SK-N-DZ (cell line): ENCODE measurements at regions not wholly inside any gene's neighbourhood (a gene's known extent, or its start where the extent isn't known, plus 50 kb on each side); places are given as distances from the start of the nearest gene placed in this dataset.
A peak's percentile ranks its signal among the peaks of the same experiment; 100 is the strongest.
"Not testable (repeated sequence)": the region's sequence is repeated elsewhere in the genome, so short reads cannot be mapped to it uniquely, and the experiment has no call there.

ENCODE experiments used
- DNase-seq: peaks from one replicate; pipeline ENCODE4 v3.0.0-alpha.2; 2015; ENCODE audit warnings: low spot score

DNA sequence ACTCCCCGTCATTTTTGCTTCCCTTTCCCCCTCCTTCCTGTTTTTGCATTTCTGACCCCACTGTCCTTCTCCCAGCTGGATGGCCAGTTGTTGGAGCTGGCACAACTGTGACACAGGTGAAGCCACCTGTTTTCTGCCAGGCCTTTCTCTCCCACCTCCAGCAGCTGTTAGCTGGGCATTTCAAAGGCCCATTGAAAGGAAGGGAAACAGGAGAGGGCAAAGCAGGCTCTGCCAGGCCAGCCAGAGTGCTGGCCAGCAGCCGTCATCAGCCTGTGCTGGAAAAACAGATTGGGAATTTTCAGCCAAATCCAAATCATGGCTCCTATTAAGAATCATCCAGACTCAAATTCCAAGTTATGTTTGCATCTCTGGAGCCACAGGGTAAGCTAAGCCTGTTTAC, 155.2 kb upstream of the C2CD4B start:
- DNase-seq = no peak

GRCh38 chr15:62323353-62323890, 158.3 kb upstream of the C2CD4B start:
- no peak for DNase-seq

GRCh38 chr15:62324382-62324781, 159.3 kb upstream of the C2CD4B start:
- DNase-seq = no peak

DNA sequence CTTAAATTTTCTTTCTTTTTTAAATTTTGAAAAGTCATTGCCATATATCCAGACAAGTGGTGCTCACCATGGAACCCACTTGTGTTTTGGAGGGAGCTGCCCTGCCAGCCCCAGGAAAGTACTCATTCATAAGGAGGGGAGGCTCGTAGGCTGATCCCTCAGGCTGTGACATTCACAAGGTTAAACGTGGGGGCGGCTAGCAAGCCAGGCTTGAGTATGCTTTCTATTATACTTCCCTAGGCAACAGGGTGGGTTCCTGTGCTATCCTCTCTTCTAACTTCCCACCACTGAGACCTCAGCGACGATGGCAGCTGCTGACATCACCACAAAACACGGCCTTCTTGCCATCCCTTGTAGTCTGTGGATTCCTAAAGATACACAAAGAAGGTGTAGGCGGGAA, 160.5 kb upstream of the C2CD4B start:
- no peak for DNase-seq

DNA sequence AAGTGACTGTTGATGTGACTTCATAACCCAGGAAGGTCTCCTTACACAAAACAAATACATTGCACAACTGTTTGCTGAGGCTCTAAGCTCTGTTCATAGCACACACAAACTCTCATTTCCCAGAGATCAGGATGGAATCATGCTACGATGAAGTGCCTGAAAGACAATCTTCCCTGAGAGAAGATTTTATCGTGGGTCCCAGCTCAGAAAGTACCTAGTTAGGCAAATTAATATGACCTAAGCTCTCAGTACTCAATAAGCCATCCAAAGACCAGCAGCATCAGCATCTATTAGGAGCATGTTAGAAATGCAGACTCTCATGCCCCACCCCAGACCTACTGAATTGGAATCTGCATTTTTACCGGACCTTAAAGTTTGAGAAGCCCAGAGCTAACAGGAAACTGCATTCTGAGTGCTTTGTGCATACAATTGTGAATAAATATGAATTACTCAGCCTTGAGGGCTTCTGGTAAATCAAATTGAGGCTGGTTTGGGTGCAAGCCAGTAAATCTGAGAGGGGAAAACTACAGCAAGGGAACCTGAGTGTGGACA, 161.5 kb upstream of the C2CD4B start:
- DNase-seq = no peak

DNA sequence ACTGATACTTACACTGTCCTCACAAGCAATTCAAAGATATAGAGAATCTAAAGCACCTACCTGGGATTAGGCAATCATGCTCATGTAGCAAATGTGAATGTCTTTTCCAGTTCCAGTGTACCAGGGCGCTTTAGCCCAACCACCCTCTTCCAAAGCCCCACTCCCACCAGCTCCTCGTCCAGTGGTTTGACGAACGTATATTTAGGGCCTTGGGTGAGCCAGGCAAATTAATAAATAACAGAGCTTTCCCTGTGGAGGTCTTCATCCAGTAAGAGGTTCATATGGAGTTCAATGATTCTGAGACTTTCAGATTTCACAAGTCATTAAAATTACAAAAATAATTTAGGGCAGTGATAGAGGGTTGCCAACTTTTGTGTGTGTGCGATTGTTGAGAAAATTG, 162.3 kb upstream of the C2CD4B start:
- DNase-seq = no peak

- DNase-seq = not testable (repeated sequence)
These were observed 167.4 kb upstream of the C2CD4B start for GRCh38 chr15:62332472-62332871.

DNA sequence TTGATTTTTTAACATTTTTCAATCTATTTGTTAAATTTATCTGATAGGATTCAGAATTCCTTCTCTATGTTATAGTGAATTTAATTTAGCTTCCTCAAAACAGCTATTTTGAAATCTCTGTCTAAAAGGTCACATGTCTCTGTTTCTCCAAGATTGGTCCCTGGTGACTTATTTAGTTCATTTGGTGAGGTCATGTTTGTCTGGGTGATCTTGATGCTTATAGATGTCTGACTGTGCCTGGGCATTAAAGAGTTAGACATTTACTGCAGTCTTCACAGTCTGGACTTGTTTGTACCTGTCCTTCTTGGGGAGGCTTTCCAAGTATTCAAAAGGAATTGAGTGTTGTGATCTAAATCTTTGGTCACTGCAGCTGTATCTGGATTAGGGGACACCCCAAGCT, 169.5 kb upstream of the C2CD4B start:
- no peak for DNase-seq

DNA sequence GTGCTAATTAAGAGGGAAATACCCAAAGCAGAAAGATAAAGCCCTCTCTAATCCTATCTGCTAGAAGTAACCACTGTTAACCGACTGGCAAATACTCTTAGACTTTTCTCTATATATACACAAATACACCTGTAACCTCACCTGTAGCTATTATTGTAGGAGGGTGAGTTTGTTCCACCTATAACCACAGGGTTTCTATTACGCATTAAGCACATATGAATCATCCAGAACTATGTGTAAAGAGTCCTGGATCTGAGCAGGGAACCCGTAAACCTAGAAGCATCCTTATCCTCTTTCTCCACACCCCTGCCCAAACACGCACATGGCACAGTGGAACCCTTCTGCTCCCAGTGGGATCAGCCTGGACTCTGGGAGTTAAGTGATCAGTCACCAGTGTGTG, 172.8 kb upstream of the C2CD4B start:
- DNase-seq = no peak

- no peak for DNase-seq
These were observed 173.4 kb upstream of the C2CD4B start for GRCh38 chr15:62338497-62338896.

DNA sequence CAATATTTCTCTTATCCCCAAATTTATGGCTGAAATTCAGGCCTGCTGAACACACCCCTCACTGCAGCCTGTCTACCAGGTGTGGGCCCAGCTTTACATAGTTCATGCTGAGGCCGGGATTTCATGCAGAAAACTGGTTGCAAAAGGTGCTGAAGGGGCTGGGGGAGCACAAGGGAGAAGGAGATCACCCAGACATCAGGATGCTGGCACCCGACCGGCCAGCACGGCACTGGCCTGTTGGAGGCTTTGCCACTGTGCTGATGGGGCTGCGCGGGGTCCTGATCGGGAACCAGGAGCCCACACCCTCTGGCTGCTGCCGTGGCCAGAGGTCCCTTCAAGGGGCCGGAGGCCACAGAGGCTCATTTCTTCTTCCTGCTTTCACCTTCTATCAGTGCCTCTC, 177.9 kb upstream of the C2CD4B start:
- DNase-seq = no peak

DNA sequence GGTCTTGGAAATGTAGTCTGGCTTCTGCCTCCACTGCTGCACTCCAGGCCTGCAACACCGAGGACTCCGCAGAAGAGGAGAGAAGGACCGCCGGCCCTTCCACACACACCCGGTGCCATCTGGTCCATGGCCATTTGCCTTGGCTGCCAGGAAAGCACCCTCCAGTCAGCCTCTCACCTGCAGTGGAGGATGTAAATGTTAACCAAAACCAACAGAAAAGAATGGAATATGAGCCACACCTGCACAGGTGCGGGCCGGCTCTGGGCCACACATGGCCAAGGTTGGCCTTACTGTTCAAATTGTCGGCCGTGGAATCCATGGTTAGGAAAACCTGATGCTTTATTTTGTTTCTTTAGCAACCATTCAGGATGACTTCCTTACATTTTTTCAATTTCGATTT, 178.3 kb upstream of the C2CD4B start:
- DNase-seq = no peak

- DNase-seq = peak; percentile 83
These were observed 179.9 kb upstream of the C2CD4B start for GRCh38 chr15:62344806-62345539.

DNA sequence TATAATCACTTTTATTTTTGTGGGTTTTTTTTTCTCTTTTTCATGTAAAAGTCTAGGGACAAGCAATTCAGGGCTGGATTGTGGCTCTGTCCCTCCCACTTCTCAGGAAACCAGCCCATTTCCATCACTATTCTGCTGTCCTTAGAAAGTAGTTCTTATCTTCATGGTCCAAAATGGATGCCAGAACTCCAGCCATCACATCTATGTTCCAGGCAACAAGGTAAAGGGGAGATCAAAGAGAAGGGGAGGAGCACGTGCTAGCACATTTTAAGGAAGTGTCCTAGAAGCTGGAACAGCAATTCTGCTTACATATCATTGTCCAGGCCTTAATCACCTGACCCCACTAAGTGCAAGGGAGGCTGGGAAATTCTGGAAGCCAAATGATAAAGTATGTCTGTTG, 181.1 kb upstream of the C2CD4B start:
- DNase-seq = no peak

- no peak for DNase-seq
These were observed 183.0 kb upstream of the C2CD4B start for GRCh38 chr15:62348118-62348517.

- DNase-seq = no peak
These were observed 183.5 kb upstream of the C2CD4B start for GRCh38 chr15:62348623-62349022.

DNA sequence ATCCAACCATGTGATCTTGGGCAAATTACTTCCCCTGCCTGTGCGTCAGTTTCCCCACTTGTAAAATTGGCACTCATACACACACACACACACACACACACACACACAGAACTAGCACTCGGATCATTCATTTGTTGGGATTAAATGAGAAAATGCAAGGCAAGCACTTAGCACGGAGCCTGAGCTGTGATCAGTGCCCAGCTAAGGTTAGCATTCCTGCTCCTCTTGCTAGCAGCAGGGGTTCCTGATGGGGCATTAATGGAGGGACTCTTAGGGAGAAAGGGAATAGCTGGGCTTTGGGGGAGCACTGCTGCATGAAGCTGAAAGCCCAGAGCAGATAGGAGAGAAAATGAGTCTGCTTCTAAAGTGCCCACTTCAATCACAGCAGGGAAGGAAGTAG, 187.7 kb upstream of the C2CD4B start:
- no peak for DNase-seq

DNA sequence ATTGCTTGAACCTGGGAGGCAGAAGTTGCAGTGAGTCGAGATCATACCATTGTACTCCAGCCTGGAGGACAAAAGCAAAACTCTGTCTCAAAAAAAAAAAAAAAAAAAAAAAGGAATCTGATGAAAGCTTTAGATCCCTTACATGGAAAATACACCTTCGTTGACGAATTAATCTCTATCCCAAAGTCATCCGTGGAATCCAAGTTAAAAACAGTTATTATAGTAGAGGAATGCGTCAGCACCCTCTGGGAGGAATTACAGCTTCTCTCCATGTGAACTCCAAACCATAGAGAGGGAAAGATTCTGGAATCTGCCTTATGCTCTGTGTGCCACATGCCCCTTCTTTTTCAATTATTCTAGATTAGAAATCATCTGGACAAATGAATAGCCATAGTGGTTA, 192.3 kb upstream of the C2CD4B start:
- DNase-seq = no peak

GRCh38 chr15:62359416-62359815, 194.3 kb upstream of the C2CD4B start:
- no peak for DNase-seq

- peak; percentile 26 for DNase-seq
These were observed 195.4 kb upstream of the C2CD4B start for GRCh38 chr15:62360332-62361097.

DNA sequence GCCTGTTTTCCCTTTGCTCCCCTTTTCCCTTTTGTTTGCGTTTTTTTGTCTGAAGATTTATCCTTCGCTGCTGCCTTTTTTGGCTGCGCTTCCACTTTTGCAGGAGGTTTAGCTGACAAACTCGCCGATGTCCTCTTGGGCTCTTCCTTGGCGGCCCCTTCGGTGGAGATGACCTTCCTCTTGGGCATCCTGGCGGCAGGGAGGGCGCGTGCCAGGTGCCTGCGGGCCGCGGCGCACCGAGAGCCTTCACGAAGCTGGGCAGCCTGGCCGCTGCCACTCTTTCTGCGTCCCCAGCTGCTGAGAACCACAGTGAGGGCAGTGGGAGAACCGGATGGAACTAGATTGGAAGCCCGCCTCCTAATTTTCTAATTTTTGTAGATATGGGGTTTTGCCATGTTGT, 197.1 kb upstream of the C2CD4B start:
- no peak for DNase-seq

DNA sequence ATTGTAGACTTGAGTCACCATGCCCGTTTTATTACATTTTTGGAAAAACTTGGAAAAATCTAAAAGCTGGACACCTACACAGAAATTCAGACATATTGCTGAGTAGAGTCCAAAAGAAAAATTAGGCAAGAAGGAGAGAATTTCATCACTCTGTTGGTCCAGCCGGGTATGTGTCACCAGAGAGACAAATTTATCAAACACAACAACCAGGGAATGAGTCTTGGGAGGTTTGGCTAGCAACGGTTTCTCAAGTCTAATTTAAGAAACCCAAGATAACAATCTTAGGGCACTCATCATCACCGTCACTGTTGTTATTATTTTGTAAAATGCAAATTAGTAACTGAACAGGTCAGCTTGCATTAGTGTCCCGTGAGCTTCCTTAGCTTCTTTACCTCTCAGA, 197.5 kb upstream of the C2CD4B start:
- DNase-seq = no peak

- DNase-seq = peak; percentile 35
These were observed 198.8 kb upstream of the C2CD4B start for GRCh38 chr15:62363913-62364312.
